GM13977 (cell line): ENCODE measurements at regions not wholly inside any gene's neighbourhood (a gene's known extent, or its start where the extent isn't known, plus 50 kb on each side); places are given as distances from the start of the nearest gene placed in this dataset.

ENCODE experiments used
- DNase-seq: peaks from one replicate; pipeline ENCODE4 v3.0.0; 2012; ENCODE audit warnings: low spot score
- in situ Hi-C: fragments of 300-500 bp; cut with MboI; formaldehyde crosslinking; loops from one replicate; pipeline ENCODE4 v1.12.0; 2022; ENCODE audit warnings: low sequenced_read_pairs, low pct_unique_long_range_greater_than_20kb, mixed read lengths, inconsistent platforms; ENCODE audit not compliant: unreplicated experiment
- TF ChIP-seq, protein P1 (sequence below): IDR thresholded peaks from 2 replicates; pipeline ENCODE4 v1.5.1; 2012; ENCODE audit warnings: mild to moderate bottlenecking, control low read depth; ENCODE audit not compliant: insufficient read depth; ENCODE audit errors: extremely low read depth, missing control alignments

- TF ChIP-seq, protein P1, sequence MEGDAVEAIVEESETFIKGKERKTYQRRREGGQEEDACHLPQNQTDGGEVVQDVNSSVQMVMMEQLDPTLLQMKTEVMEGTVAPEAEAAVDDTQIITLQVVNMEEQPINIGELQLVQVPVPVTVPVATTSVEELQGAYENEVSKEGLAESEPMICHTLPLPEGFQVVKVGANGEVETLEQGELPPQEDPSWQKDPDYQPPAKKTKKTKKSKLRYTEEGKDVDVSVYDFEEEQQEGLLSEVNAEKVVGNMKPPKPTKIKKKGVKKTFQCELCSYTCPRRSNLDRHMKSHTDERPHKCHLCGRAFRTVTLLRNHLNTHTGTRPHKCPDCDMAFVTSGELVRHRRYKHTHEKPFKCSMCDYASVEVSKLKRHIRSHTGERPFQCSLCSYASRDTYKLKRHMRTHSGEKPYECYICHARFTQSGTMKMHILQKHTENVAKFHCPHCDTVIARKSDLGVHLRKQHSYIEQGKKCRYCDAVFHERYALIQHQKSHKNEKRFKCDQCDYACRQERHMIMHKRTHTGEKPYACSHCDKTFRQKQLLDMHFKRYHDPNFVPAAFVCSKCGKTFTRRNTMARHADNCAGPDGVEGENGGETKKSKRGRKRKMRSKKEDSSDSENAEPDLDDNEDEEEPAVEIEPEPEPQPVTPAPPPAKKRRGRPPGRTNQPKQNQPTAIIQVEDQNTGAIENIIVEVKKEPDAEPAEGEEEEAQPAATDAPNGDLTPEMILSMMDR: no peak
- in situ Hi-C loops: no loop called here
- no peak for DNase-seq
These were observed 1112.4 kb downstream of the JRKL start for GRCh38 chr11:97502201-97502600.

- in situ Hi-C loops: no loop called here
- no peak for DNase-seq
- TF ChIP-seq, protein P1: no peak
These were observed 1116.4 kb downstream of the JRKL start for GRCh38 chr11:97506076-97506759.

DNA sequence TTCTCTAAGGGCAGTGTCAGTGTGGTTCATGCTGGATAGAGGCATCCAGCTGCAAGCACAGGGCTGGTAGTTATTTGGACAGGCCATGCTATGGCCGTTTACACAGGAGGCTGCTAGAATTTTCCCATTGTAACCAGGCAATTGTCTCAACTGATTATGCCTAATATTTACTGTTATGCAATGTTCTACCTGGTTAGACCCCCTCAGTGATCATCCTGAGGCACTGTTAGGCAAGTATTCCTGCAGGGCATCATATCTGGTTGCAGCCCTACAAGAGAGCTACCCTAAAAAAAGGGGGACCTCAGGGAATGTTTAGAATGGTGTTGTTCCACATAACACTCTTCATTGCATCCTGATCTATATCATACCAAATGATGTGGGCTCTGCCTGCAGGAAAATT lies 1124.6 kb downstream of the JRKL start:
- TF ChIP-seq, protein P1: no peak
- in situ Hi-C loops: no loop called here
- DNase-seq: no peak

DNA sequence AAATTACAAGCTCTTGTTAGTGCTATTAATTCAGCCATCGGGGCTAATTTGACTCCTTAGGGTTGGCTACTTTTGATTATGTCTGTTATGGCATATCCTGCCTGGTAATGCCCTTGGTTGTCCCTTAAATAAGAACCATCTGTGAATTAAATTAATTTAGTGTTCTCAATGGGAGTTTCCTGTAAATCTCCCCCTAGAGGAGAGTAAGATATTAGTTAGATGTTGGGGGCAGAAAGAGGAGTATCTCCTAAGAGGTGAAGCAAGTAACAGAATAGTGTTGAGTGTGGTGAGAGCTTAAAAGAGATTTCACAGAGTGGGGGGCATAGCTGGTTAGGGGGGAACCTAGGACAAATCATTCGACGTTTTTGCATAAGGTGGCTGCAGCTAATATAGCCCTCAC lies 1126.9 kb downstream of the JRKL start:
- in situ Hi-C loops: no loop called here
- TF ChIP-seq, protein P1: no peak
- no peak for DNase-seq

DNA sequence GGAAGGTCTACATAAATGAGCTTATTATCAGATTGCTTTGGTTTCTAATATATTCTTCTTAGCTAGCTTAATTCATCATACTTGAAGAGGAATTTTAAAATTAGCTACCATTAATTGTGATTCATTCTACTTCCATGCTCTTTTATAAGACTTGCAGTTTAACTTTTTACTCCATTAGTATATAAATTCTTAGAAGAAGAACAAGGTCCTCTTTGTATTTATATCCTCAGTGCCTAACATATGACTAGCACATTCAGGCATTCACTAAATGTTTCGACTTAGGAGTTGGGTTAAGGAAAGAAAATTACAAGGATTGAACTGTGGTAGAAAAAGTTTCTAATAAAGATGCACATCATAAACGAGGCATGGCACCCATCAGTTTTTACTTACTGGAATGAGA lies 1135.5 kb downstream of the JRKL start:
- DNase-seq: no peak
- in situ Hi-C loops: no loop called here
- TF ChIP-seq, protein P1: no peak

DNA sequence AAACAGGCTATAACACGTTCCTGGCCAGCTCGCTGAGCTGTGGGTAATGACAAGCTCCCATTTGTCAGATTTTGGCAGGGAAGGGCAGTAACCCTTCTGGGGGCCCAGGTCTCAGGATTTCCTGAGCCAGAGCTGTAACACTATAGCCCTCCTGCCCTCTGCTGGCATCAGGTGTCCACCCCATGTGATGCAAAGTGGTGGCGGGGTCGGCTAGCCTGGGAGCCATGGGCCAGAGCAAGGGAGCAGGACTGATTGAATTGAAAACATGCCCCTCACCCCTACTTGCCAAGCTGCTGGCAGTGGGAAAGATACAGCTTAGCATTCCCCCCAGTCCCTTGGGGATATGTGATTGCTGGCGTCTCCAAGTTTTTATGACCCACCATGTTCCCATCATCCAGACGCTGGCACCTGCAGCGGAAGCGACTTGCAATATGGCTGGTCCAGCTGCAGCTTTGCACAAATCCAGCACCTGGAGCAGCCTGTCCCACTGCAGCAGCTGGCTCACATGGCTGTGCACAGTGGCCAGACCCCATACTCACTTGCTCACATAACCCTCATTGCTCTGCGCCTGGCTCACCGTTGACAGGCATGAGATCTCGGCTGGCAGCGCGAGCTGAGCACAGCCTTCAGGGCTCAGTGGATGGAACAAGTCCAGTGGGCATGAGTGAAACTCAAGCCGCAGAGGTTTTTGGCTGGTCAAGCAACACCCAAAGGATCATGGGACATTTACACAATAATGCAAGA lies 1147.8 kb downstream of the JRKL start:
- in situ Hi-C loops: no loop called here
- no peak for DNase-seq
- TF ChIP-seq, protein P1: no peak
